GM19455 (cell line): ENCODE measurements at regions not wholly inside any gene's neighbourhood (a gene's known extent, or its start where the extent isn't known, plus 50 kb on each side); places are given as distances from the start of the nearest gene placed in this dataset.
"Not testable (repeated sequence)": the region's sequence is repeated elsewhere in the genome, so short reads cannot be mapped to it uniquely, and the experiment has no call there.

Source experiments
- ATAC-seq: cut with Tn5 transposase; IDR thresholded peaks from one replicate; pipeline ENCODE4 v1.9.1; 2021; ENCODE audit not compliant: unreplicated experiment

- ATAC-seq: no peak
Measured at GRCh38 chr9:1535599-1535998, 479.5 kb upstream of the SMARCA2 start.

- no peak for ATAC-seq
Measured at GRCh38 chr9:1536522-1537170, 478.5 kb upstream of the SMARCA2 start.

- no peak for ATAC-seq
Measured at GRCh38 chr9:1538301-1538700, 476.8 kb upstream of the SMARCA2 start.

GRCh38 chr9:1539216-1539615 is 475.9 kb upstream of the SMARCA2 start:
- ATAC-seq: no peak

GRCh38 chr9:1550636-1551035 is 464.5 kb upstream of the SMARCA2 start:
- ATAC-seq: no peak

- ATAC-seq: no peak
Measured at GRCh38 chr9:1554081-1555035, 460.8 kb upstream of the SMARCA2 start.

- ATAC-seq: not testable (repeated sequence)
Measured at GRCh38 chr9:1558666-1559065, 456.5 kb upstream of the SMARCA2 start.

GRCh38 chr9:1575939-1576338 is 439.2 kb upstream of the SMARCA2 start:
- ATAC-seq: no peak

- peak; percentile 55 for ATAC-seq
Measured at GRCh38 chr9:1580215-1580614, 434.9 kb upstream of the SMARCA2 start.

GRCh38 chr9:1581926-1582325 is 433.2 kb upstream of the SMARCA2 start:
- ATAC-seq: no peak

- ATAC-seq: no peak
Measured at GRCh38 chr9:1591310-1591709, 423.8 kb upstream of the SMARCA2 start.

GRCh38 chr9:1598270-1598669 is 416.9 kb upstream of the SMARCA2 start:
- ATAC-seq: no peak

GRCh38 chr9:1599961-1600360 is 415.2 kb upstream of the SMARCA2 start:
- ATAC-seq: no peak

- peak; percentile 59 for ATAC-seq
Measured at GRCh38 chr9:1604942-1605560, 410.1 kb upstream of the SMARCA2 start.

GRCh38 chr9:1606253-1606652 is 408.9 kb upstream of the SMARCA2 start:
- no peak for ATAC-seq

GRCh38 chr9:1612886-1613285 is 402.3 kb upstream of the SMARCA2 start:
- no peak for ATAC-seq

GRCh38 chr9:1617419-1617818 is 397.7 kb upstream of the SMARCA2 start:
- no peak for ATAC-seq

- ATAC-seq: no peak
Measured at GRCh38 chr9:1619915-1620710, 395.0 kb upstream of the SMARCA2 start.

- no peak for ATAC-seq
Measured at GRCh38 chr9:1637401-1637800, 377.7 kb upstream of the SMARCA2 start.

- ATAC-seq: no peak
Measured at GRCh38 chr9:1639166-1639565, 376.0 kb upstream of the SMARCA2 start.

- no peak for ATAC-seq
Measured at GRCh38 chr9:1647776-1648175, 367.4 kb upstream of the SMARCA2 start.
